Esophagus muscularis mucosa (tissue), 4 donors: ENCODE measurements at regions not wholly inside any gene's neighbourhood (a gene's known extent, or its start where the extent isn't known, plus 50 kb on each side); places are given as distances from the start of the nearest gene placed in this dataset.

Experiments used
- DNase-seq: peaks from one replicate; pipeline ENCODE4 v3.0.0-alpha.2; 2017; ENCODE audit errors: extremely low spot score
- H3K27ac ChIP-seq, 4 donors: fragments of 200-600 bp; sonication (generic); replicated peaks in 1 of 4; 1 replicate in 3 of 4; 2 replicates in 1 of 4; pipeline ENCODE4 v1.5.1; 2016 to 2019; ENCODE audit warnings: mild to moderate bottlenecking in 1 of 4
- H3K27me3 ChIP-seq, 4 donors: fragments of 200-600 bp; sonication (generic); one replicate each; pipeline versions ENCODE4 v1.5.1 to v1.6.0; 2016 to 2019
- H3K36me3 ChIP-seq, 4 donors: fragments of 200-600 bp; sonication (generic); one replicate each; pipeline ENCODE4 v1.5.1; 2016 to 2019
- H3K4me1 ChIP-seq, 4 donors: fragments of 200-600 bp; sonication (generic); one replicate each; pipeline ENCODE4 v1.5.1; 2016 to 2019
- H3K4me3 ChIP-seq, 4 donors: fragments of 200-600 bp; sonication (generic); 1 replicate in 2 of 4; 2 replicates in 2 of 4; pipeline ENCODE4 v1.5.1; 2016 to 2019; ENCODE audit warnings: mild to moderate bottlenecking in 4 of 4, moderate library complexity in 1 of 4
- H3K9me3 ChIP-seq, 4 donors: fragments of 200-600 bp; sonication (generic); 1 replicate in 3 of 4; 2 replicates in 1 of 4; pipeline ENCODE4 v1.5.1; 2016 to 2019
- CTCF ChIP-seq, 3 experiments: fragments of 200-600 bp in 2 of 3; fragments of 450-650 bp in 1 of 3; sonication (generic) in 2 of 3; IDR thresholded peaks; one replicate each; pipeline ENCODE4 v1.5.1; 2017 to 2019; ENCODE audit warnings: antibody characterized with exemption in 3 of 3, mild to moderate bottlenecking in 2 of 3, moderate library complexity in 1 of 3
- EP300 ChIP-seq: sonication (generic); formaldehyde crosslinking; IDR thresholded peaks from one replicate; pipeline ENCODE4 v1.6.1; 2017; ENCODE audit warnings: antibody characterized with exemption
- POLR2A ChIP-seq: fragments of 450-650 bp; IDR thresholded peaks from one replicate; pipeline ENCODE4 v1.6.1; 2017; ENCODE audit warnings: antibody characterized with exemption, moderate library complexity, mild to moderate bottlenecking, low read depth
- POLR2AphosphoS5 ChIP-seq, 2 donors: sonication (generic); formaldehyde crosslinking; IDR thresholded peaks; one replicate each; pipeline ENCODE4 v1.6.1; 2017; ENCODE audit warnings: antibody characterized with exemption in 2 of 2
- WGBS: methylation state at CpG from one replicate; pipeline ENCODE4 v1.1.5; 2018; 5-methylcytosine and 5-hydroxymethylcytosine counted together
- intact Hi-C: fragments of 100-400 bp; cut with DNase I; formaldehyde crosslinking; loops from one replicate; pipeline ENCODE4 v1.15.1; 2023

GRCh38 chr7:153380636-153381035, 621.1 kb downstream of the ACTR3B start:
- peak; percentile 81 for DNase-seq
- no peak overlapping the region for H3K27ac ChIP-seq
- WGBS, result 80% methylated on average over 7 of the region's 7 CpGs
- H3K4me1 ChIP-seq, result peaks cover 0 to 46% (median 44%) of the 10 kb centered on the region in 4 donors
- no peaks in the 10 kb centered on the region for H3K36me3 ChIP-seq
- H3K9me3 ChIP-seq, result no peaks in the 10 kb centered on the region
- TF ChIP-seq POLR2AphosphoS5 (IDR thresholded peaks at IDR 0.05) (no peak), CTCF (IDR thresholded peaks at IDR 0.05) (no peak), POLR2A (no peak), EP300 (no peak)
- no peaks in the 10 kb centered on the region for H3K27me3 ChIP-seq
- no peak overlapping the region for H3K4me3 ChIP-seq
- intact Hi-C loops, result loop anchor here (2.0 to 5.0 kb wide), 2 partner anchors 142 to 454 kb away; no protein-coding TSS in a partner anchor

GRCh38 chr7:153381275-153382040, 621.9 kb downstream of the ACTR3B start:
- intact Hi-C loops, result loop anchor here (2.0 to 5.0 kb wide), 2 partner anchors 141 to 453 kb away; no protein-coding TSS in a partner anchor
- H3K9me3 ChIP-seq, result no peaks in the 10 kb centered on the region
- H3K4me1 ChIP-seq, result peaks cover 0 to 50% (median 46%) of the 10 kb centered on the region in 4 donors
- TF ChIP-seq POLR2A, result no peak
- TF ChIP-seq CTCF (IDR thresholded peaks at IDR 0.05), result peak; percentile 92 to 97 (median 94)
- TF ChIP-seq EP300, result no peak
- TF ChIP-seq POLR2AphosphoS5 (IDR thresholded peaks at IDR 0.05), result peak in 1 of 2 donors; percentile 47
- H3K27ac ChIP-seq, result peak overlapping the region in 3 of 4 donors; percentile 57 to 65 (median 59)
- H3K4me3 ChIP-seq, result peak overlapping the region; percentile 25 to 45 (median 30)
- DNase-seq, result peak; percentile 89
- no peaks in the 10 kb centered on the region for H3K27me3 ChIP-seq
- H3K36me3 ChIP-seq, result no peaks in the 10 kb centered on the region
- WGBS, result 15% methylated on average over 13 of the region's 13 CpGs

GRCh38 chr7:153382641-153383101, 623.1 kb downstream of the ACTR3B start:
- no peaks in the 10 kb centered on the region for H3K9me3 ChIP-seq
- intact Hi-C loops, result loop anchor here (5.0 kb wide), 1 partner anchor 140 kb away; no protein-coding TSS in a partner anchor
- H3K4me1 ChIP-seq, result peaks cover 0 to 50% (median 46%) of the 10 kb centered on the region in 4 donors
- no peak for TF ChIP-seq EP300
- TF ChIP-seq POLR2A, result no peak
- TF ChIP-seq CTCF (IDR thresholded peaks at IDR 0.05), result no peak
- peak; percentile 66 to 90 for TF ChIP-seq POLR2AphosphoS5 (IDR thresholded peaks at IDR 0.05)
- peak overlapping the region; percentile 57 to 65 (median 62) for H3K27ac ChIP-seq
- 61% methylated on average over 8 of the region's 8 CpGs for WGBS
- H3K27me3 ChIP-seq, result no peaks in the 10 kb centered on the region
- no peak overlapping the region for H3K4me3 ChIP-seq
- peak; percentile 89 for DNase-seq
- no peaks in the 10 kb centered on the region for H3K36me3 ChIP-seq

GRCh38 chr7:153383781-153384180, 624.2 kb downstream of the ACTR3B start:
- TF ChIP-seq CTCF (IDR thresholded peaks at IDR 0.05), result no peak
- TF ChIP-seq POLR2A, result no peak
- TF ChIP-seq POLR2AphosphoS5 (IDR thresholded peaks at IDR 0.05), result no peak
- TF ChIP-seq EP300, result no peak
- Histone ChIP-seq H3K4me1 (peaks cover 0 to 58% (median 53%) of the 10 kb centered on the region in 4 donors), H3K9me3 (no peaks in the 10 kb centered on the region), H3K36me3 (no peaks in the 10 kb centered on the region), H3K27me3 (no peaks in the 10 kb centered on the region), H3K27ac (peak overlapping the region; percentile 4 to 60 (median 54)), H3K4me3 (no peak overlapping the region)
- intact Hi-C loops, result loop anchor here (5.0 kb wide), 1 partner anchor 139 kb away; no protein-coding TSS in a partner anchor
- 48% methylated on average over 1 of the region's 1 CpG for WGBS
- DNase-seq, result no peak
